ENCODE measurements at regions not wholly inside any gene's neighbourhood (a gene's known extent, or its start where the extent isn't known, plus 50 kb on each side); places are given as distances from the start of the nearest gene placed in this dataset.

DNA sequence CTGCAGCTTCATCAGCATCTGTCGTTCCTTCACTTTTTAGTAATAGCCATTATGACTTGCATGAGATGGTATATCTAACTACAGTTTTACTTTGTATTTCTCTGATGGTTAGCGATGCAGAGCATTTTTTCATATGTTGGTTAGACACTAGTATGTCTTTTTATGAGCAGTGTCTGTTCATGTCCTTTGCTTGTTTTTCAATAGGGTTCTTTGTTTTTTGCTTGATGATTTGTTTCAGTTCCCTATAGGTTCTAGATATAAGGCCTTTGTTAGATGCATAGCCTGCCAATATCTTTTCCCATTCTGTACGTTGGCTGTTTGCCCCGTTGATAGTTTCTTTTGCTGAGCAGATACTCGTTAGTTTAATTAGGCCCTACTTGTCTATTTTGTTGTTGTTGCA is 487.2 kb upstream of the BCHE start:
- no peak overlapping the region for H3K27ac ChIP-seq (ENCODE audit: insufficient read depth, low read length)
- no peaks in the 10 kb centered on the region for H3K36me3 ChIP-seq (ENCODE audit: control insufficient read depth, insufficient read depth, low read length)
- no peak for DNase-seq (ENCODE audit: low read depth in 2 of 2)
- H3K27me3 ChIP-seq (ENCODE audit: control insufficient read depth, insufficient read depth, low read length): no peaks in the 10 kb centered on the region
- no peaks in the 10 kb centered on the region for H3K9me3 ChIP-seq (ENCODE audit: control insufficient read depth, insufficient read depth, low read depth, low read length)
- H3K4me2 ChIP-seq (ENCODE audit: extremely low read depth, insufficient read depth, low read length): no peak overlapping the region
- TF ChIP-seq EZH2 (IDR thresholded peaks at IDR 0.05; ENCODE audit: low read length, missing control alignments): no peak
- TF ChIP-seq, protein P1, sequence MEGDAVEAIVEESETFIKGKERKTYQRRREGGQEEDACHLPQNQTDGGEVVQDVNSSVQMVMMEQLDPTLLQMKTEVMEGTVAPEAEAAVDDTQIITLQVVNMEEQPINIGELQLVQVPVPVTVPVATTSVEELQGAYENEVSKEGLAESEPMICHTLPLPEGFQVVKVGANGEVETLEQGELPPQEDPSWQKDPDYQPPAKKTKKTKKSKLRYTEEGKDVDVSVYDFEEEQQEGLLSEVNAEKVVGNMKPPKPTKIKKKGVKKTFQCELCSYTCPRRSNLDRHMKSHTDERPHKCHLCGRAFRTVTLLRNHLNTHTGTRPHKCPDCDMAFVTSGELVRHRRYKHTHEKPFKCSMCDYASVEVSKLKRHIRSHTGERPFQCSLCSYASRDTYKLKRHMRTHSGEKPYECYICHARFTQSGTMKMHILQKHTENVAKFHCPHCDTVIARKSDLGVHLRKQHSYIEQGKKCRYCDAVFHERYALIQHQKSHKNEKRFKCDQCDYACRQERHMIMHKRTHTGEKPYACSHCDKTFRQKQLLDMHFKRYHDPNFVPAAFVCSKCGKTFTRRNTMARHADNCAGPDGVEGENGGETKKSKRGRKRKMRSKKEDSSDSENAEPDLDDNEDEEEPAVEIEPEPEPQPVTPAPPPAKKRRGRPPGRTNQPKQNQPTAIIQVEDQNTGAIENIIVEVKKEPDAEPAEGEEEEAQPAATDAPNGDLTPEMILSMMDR (conservative IDR thresholded peaks at IDR 0.05 in 1 of 2, IDR thresholded peaks at IDR 0.05 in 1 of 2; ENCODE audit: low read depth in 1 of 2, low read length in 2 of 2): no peak
- H3K79me2 ChIP-seq (ENCODE audit: control insufficient read depth, insufficient read depth, low read length): no peaks in the 10 kb centered on the region
- no peaks in the 10 kb centered on the region for H3K4me1 ChIP-seq (ENCODE audit: control insufficient read depth, extremely low read depth, insufficient read depth, low read length)
- no peak overlapping the region for H3K9ac ChIP-seq (ENCODE audit: insufficient read depth, low read length)
- H3K4me3 ChIP-seq (replicated peaks in 1 of 4; ENCODE audit: control extremely low read depth in 1 of 4, insufficient read depth in 1 of 4, low read depth in 3 of 4, low read length in 4 of 4): no peak overlapping the region
- no peaks in the 10 kb centered on the region for H4K20me1 ChIP-seq (ENCODE audit: control insufficient read depth, extremely low read depth, insufficient read depth, low read length)
- H2AFZ ChIP-seq (ENCODE audit: low read length): no peak overlapping the region

DNA sequence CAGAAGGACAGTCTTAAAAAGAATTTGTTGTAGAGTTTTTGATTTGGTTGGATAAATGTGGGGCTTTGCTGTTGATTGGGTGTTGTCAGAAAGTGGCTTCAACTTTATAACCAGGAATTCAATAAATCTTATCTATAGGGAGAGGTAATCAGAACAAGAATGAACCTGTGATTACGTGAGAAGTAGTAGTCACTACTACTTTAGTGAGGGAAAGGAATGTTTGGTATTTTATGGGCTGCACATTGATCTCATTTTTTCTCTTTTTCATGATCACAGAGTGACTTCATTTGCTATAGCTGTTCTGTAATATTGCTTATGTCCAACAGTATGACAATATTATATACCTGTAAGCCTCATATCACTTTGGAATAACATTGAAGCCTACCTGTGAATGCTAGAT is 485.2 kb upstream of the BCHE start:
- Histone ChIP-seq H3K36me3 (ENCODE audit: control insufficient read depth, insufficient read depth, low read length) (no peaks in the 10 kb centered on the region), H3K27ac (ENCODE audit: insufficient read depth, low read length) (no peak overlapping the region), H3K4me2 (ENCODE audit: extremely low read depth, insufficient read depth, low read length) (no peak overlapping the region), H3K9me3 (ENCODE audit: control insufficient read depth, insufficient read depth, low read depth, low read length) (no peaks in the 10 kb centered on the region), H3K4me3 (replicated peaks in 1 of 4; ENCODE audit: control extremely low read depth in 1 of 4, insufficient read depth in 1 of 4, low read depth in 3 of 4, low read length in 4 of 4) (no peak overlapping the region), H3K9ac (ENCODE audit: insufficient read depth, low read length) (no peak overlapping the region), H3K4me1 (ENCODE audit: control insufficient read depth, extremely low read depth, insufficient read depth, low read length) (no peaks in the 10 kb centered on the region), H3K79me2 (ENCODE audit: control insufficient read depth, insufficient read depth, low read length) (no peaks in the 10 kb centered on the region), H2AFZ (ENCODE audit: low read length) (no peak overlapping the region), H4K20me1 (ENCODE audit: control insufficient read depth, extremely low read depth, insufficient read depth, low read length) (no peaks in the 10 kb centered on the region), H3K27me3 (ENCODE audit: control insufficient read depth, insufficient read depth, low read length) (no peaks in the 10 kb centered on the region)
- DNase-seq (ENCODE audit: low read depth in 2 of 2): no peak
- TF ChIP-seq EZH2 (IDR thresholded peaks at IDR 0.05; ENCODE audit: low read length, missing control alignments): no peak
- TF ChIP-seq, protein P1 (conservative IDR thresholded peaks at IDR 0.05 in 1 of 2, IDR thresholded peaks at IDR 0.05 in 1 of 2; ENCODE audit: low read depth in 1 of 2, low read length in 2 of 2): no peak

DNA sequence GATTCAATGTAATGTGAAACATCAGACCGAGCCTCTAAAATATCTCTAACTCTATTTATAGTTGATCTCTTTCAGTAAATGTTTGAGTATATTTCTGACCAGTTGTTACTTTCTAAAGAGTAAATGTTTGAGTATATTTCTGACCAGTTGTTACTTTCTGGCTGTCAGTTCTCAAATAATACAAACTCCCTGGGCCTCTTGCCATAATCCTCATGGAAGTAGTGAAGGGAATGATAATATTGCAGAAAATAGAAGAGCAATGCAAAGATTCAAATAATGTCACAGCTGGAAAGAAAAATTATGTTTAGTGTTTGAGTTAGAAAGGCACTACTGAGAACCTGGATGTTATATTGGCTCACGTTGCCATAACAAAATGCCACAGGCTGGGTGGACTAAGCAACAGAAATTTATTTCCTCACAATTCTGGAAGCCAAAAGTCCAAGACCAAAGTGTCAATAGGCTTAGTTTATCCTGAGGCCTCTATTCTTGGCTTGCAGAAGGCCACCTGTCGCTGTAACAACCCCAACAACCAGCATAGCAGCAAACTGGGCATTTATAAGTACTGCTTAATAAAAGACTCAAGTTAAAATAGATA is 470.6 kb upstream of the BCHE start:
- Histone ChIP-seq H3K4me2 (ENCODE audit: extremely low read depth, insufficient read depth, low read length) (no peak overlapping the region), H3K4me3 (replicated peaks in 1 of 4; ENCODE audit: control extremely low read depth in 1 of 4, insufficient read depth in 1 of 4, low read depth in 3 of 4, low read length in 4 of 4) (no peak overlapping the region), H3K79me2 (ENCODE audit: control insufficient read depth, insufficient read depth, low read length) (no peaks in the 10 kb centered on the region), H3K36me3 (ENCODE audit: control insufficient read depth, insufficient read depth, low read length) (no peaks in the 10 kb centered on the region), H4K20me1 (ENCODE audit: control insufficient read depth, extremely low read depth, insufficient read depth, low read length) (no peaks in the 10 kb centered on the region), H3K9ac (ENCODE audit: insufficient read depth, low read length) (no peak overlapping the region), H2AFZ (ENCODE audit: low read length) (no peak overlapping the region), H3K9me3 (ENCODE audit: control insufficient read depth, insufficient read depth, low read depth, low read length) (no peaks in the 10 kb centered on the region), H3K4me1 (ENCODE audit: control insufficient read depth, extremely low read depth, insufficient read depth, low read length) (no peaks in the 10 kb centered on the region), H3K27me3 (ENCODE audit: control insufficient read depth, insufficient read depth, low read length) (no peaks in the 10 kb centered on the region), H3K27ac (ENCODE audit: insufficient read depth, low read length) (no peak overlapping the region)
- no peak for TF ChIP-seq EZH2 (IDR thresholded peaks at IDR 0.05; ENCODE audit: low read length, missing control alignments)
- TF ChIP-seq, protein P1 (conservative IDR thresholded peaks at IDR 0.05 in 1 of 2, IDR thresholded peaks at IDR 0.05 in 1 of 2; ENCODE audit: low read depth in 1 of 2, low read length in 2 of 2): no peak
- DNase-seq (ENCODE audit: low read depth in 2 of 2): no peak
